ENCODE measurements at regions not wholly inside any gene's neighbourhood (a gene's known extent, or its start where the extent isn't known, plus 50 kb on each side); places are given as distances from the start of the nearest gene placed in this dataset.

GRCh38 chr6:169385237-169385880 is 131.7 kb upstream of the THBS2 start:
- peaks cover 0 to 14% (median 14%) of the 10 kb centered on the region in 3 donors for H3K9me3 Mint-ChIP-seq
- no peak overlapping the region for H3K27ac Mint-ChIP-seq
- no peak overlapping the region for H3K4me3 Mint-ChIP-seq
- H3K4me1 Mint-ChIP-seq, result no peaks in the 10 kb centered on the region
- H3K36me3 Mint-ChIP-seq, result no peaks in the 10 kb centered on the region
- peaks cover 6% of the 10 kb centered on the region for H3K27me3 Mint-ChIP-seq

GRCh38 chr6:169384291-169384690 is 130.6 kb upstream of the THBS2 start:
- peaks cover 6% of the 10 kb centered on the region for H3K27me3 Mint-ChIP-seq
- no peaks in the 10 kb centered on the region for H3K4me1 Mint-ChIP-seq
- H3K36me3 Mint-ChIP-seq, result no peaks in the 10 kb centered on the region
- H3K4me3 Mint-ChIP-seq, result no peak overlapping the region
- H3K27ac Mint-ChIP-seq, result peak overlapping the region in 1 of 3 donors; percentile 40
- peaks cover 0 to 13% (median 12%) of the 10 kb centered on the region in 3 donors for H3K9me3 Mint-ChIP-seq

GRCh38 chr6:169383265-169383664 is 129.6 kb upstream of the THBS2 start:
- peaks cover 6% of the 10 kb centered on the region for H3K27me3 Mint-ChIP-seq

GRCh38 chr6:169382735-169383134 is 129.1 kb upstream of the THBS2 start:
- H3K9me3 Mint-ChIP-seq, result peaks cover 0 to 13% (median 9%) of the 10 kb centered on the region in 3 donors
- H3K4me3 Mint-ChIP-seq, result no peak overlapping the region
- no peak overlapping the region for H3K27ac Mint-ChIP-seq
- peaks cover 4% of the 10 kb centered on the region for H3K27me3 Mint-ChIP-seq
- H3K36me3 Mint-ChIP-seq, result no peaks in the 10 kb centered on the region
- H3K4me1 Mint-ChIP-seq, result peaks cover 0 to 1% (median 0%) of the 10 kb centered on the region in 3 donors

More at GRCh38 chr6:169383265-169383664, 129.6 kb upstream of the THBS2 start:
- H3K9me3 Mint-ChIP-seq, result peaks cover 0 to 13% (median 9%) of the 10 kb centered on the region in 3 donors
- H3K27ac Mint-ChIP-seq, result no peak overlapping the region
- H3K36me3 Mint-ChIP-seq, result no peaks in the 10 kb centered on the region
- H3K4me3 Mint-ChIP-seq, result no peak overlapping the region
- peaks cover 0 to 1% (median 0%) of the 10 kb centered on the region in 3 donors for H3K4me1 Mint-ChIP-seq

GRCh38 chr6:169381988-169382387 is 128.3 kb upstream of the THBS2 start:
- Mint-ChIP-seq H3K27ac (no peak overlapping the region), H3K4me1 (peaks cover 0 to 1% (median 0%) of the 10 kb centered on the region in 3 donors), H3K4me3 (no peak overlapping the region), H3K36me3 (no peaks in the 10 kb centered on the region), H3K9me3 (peaks cover 0 to 13% (median 9%) of the 10 kb centered on the region in 3 donors), H3K27me3 (peaks cover 1% of the 10 kb centered on the region)

- Mint-ChIP-seq H3K36me3 (no peaks in the 10 kb centered on the region), H3K27me3 (peaks cover 1% of the 10 kb centered on the region), H3K9me3 (peaks cover 0 to 20% (median 9%) of the 10 kb centered on the region in 3 donors), H3K27ac (no peak overlapping the region), H3K4me3 (no peak overlapping the region), H3K4me1 (peaks cover 0 to 1% (median 0%) of the 10 kb centered on the region in 3 donors)
These were observed 126.8 kb upstream of the THBS2 start for GRCh38 chr6:169380493-169380892.

- Mint-ChIP-seq H3K4me3 (no peak overlapping the region), H3K4me1 (peaks cover 0 to 1% (median 0%) of the 10 kb centered on the region in 3 donors), H3K9me3 (peaks cover 0 to 24% (median 9%) of the 10 kb centered on the region in 3 donors), H3K27me3 (peaks cover 1% of the 10 kb centered on the region), H3K27ac (no peak overlapping the region), H3K36me3 (no peaks in the 10 kb centered on the region)
These were observed 125.9 kb upstream of the THBS2 start for GRCh38 chr6:169379495-169380070.

- H3K27me3 Mint-ChIP-seq, result peaks cover 1% of the 10 kb centered on the region
- H3K9me3 Mint-ChIP-seq, result peaks cover 3 to 19% (median 9%) of the 10 kb centered on the region in 3 donors
- no peak overlapping the region for H3K27ac Mint-ChIP-seq
- H3K36me3 Mint-ChIP-seq, result no peaks in the 10 kb centered on the region
- peaks cover 0 to 1% (median 0%) of the 10 kb centered on the region in 3 donors for H3K4me1 Mint-ChIP-seq
- no peak overlapping the region for H3K4me3 Mint-ChIP-seq
These were observed 125.2 kb upstream of the THBS2 start for GRCh38 chr6:169378620-169379381.

GRCh38 chr6:169376458-169376857 is 122.8 kb upstream of the THBS2 start:
- H3K4me3 Mint-ChIP-seq, result peak overlapping the region in 1 of 4 donors; percentile 37
- peaks cover 0 to 1% (median 0%) of the 10 kb centered on the region in 3 donors for H3K4me1 Mint-ChIP-seq
- H3K27ac Mint-ChIP-seq, result no peak overlapping the region
- peaks cover 1% of the 10 kb centered on the region for H3K27me3 Mint-ChIP-seq
- no peaks in the 10 kb centered on the region for H3K36me3 Mint-ChIP-seq
- H3K9me3 Mint-ChIP-seq, result peaks cover 3 to 11% (median 3%) of the 10 kb centered on the region in 3 donors

GRCh38 chr6:169372589-169372988 is 118.9 kb upstream of the THBS2 start:
- peaks cover 1% of the 10 kb centered on the region for H3K27me3 Mint-ChIP-seq
- H3K4me3 Mint-ChIP-seq, result no peak overlapping the region
- peaks cover 1 to 11% (median 3%) of the 10 kb centered on the region in 3 donors for H3K9me3 Mint-ChIP-seq

GRCh38 chr6:169371344-169372127 is 117.9 kb upstream of the THBS2 start:
- Mint-ChIP-seq H3K36me3 (no peaks in the 10 kb centered on the region), H3K4me1 (peaks cover 0 to 1% (median 0%) of the 10 kb centered on the region in 3 donors), H3K27ac (no peak overlapping the region), H3K4me3 (no peak overlapping the region), H3K27me3 (no peaks in the 10 kb centered on the region), H3K9me3 (peaks cover 0 to 10% (median 7%) of the 10 kb centered on the region in 3 donors)

More at GRCh38 chr6:169372589-169372988, 118.9 kb upstream of the THBS2 start:
- no peaks in the 10 kb centered on the region for H3K36me3 Mint-ChIP-seq
- H3K4me1 Mint-ChIP-seq, result peaks cover 0 to 1% (median 0%) of the 10 kb centered on the region in 3 donors
- no peak overlapping the region for H3K27ac Mint-ChIP-seq

GRCh38 chr6:169370666-169371343 is 117.2 kb upstream of the THBS2 start:
- no peaks in the 10 kb centered on the region for H3K27me3 Mint-ChIP-seq
- H3K27ac Mint-ChIP-seq, result no peak overlapping the region
- H3K4me1 Mint-ChIP-seq, result peaks cover 0 to 1% (median 0%) of the 10 kb centered on the region in 3 donors

GRCh38 chr6:169370054-169370453 is 116.4 kb upstream of the THBS2 start:
- Mint-ChIP-seq H3K4me3 (no peak overlapping the region), H3K4me1 (peaks cover 0 to 1% (median 0%) of the 10 kb centered on the region in 3 donors), H3K9me3 (peaks cover 0 to 7% (median 2%) of the 10 kb centered on the region in 3 donors), H3K27me3 (no peaks in the 10 kb centered on the region), H3K36me3 (no peaks in the 10 kb centered on the region), H3K27ac (no peak overlapping the region)

More at GRCh38 chr6:169370666-169371343, 117.2 kb upstream of the THBS2 start:
- Mint-ChIP-seq H3K9me3 (peaks cover 0 to 7% (median 4%) of the 10 kb centered on the region in 3 donors), H3K4me3 (no peak overlapping the region), H3K36me3 (no peaks in the 10 kb centered on the region)

GRCh38 chr6:169368200-169368599 is 114.6 kb upstream of the THBS2 start:
- peaks cover 0 to 4% (median 0%) of the 10 kb centered on the region in 3 donors for H3K9me3 Mint-ChIP-seq
- no peaks in the 10 kb centered on the region for H3K36me3 Mint-ChIP-seq
- no peaks in the 10 kb centered on the region for H3K27me3 Mint-ChIP-seq
- H3K4me3 Mint-ChIP-seq, result no peak overlapping the region
- no peak overlapping the region for H3K27ac Mint-ChIP-seq
- H3K4me1 Mint-ChIP-seq, result peaks cover 0 to 1% (median 0%) of the 10 kb centered on the region in 3 donors

Data from IgD-negative memory B cell (primary cell).